KMS-11 (cell line): ENCODE measurements at regions not wholly inside any gene's neighbourhood (a gene's known extent, or its start where the extent isn't known, plus 50 kb on each side); places are given as distances from the start of the nearest gene placed in this dataset.
"Not testable (repeated sequence)": the region's sequence is repeated elsewhere in the genome, so short reads cannot be mapped to it uniquely, and the experiment has no call there.

Source experiments
- H2AFZ ChIP-seq: fragments of 200-600 bp; sonication (generic); 2 replicates; pipeline ENCODE4 v1.6.1; 2016; ENCODE audit warnings: antibody characterized with exemption, mixed run types, low read depth
- H3K27ac ChIP-seq: fragments of 200-600 bp; sonication (generic); 2 replicates; pipeline ENCODE4 v1.6.1; 2016; ENCODE audit warnings: mild to moderate bottlenecking, mixed run types
- H3K27me3 ChIP-seq: fragments of 200-600 bp; sonication (generic); 2 replicates; pipeline ENCODE4 v1.6.1; 2017; ENCODE audit warnings: mild to moderate bottlenecking, low read depth, mixed run types, moderate library complexity; ENCODE audit not compliant: insufficient read depth
- H3K36me3 ChIP-seq: fragments of 200-600 bp; sonication (generic); 2 replicates; pipeline ENCODE4 v1.6.1; 2017; ENCODE audit warnings: mild to moderate bottlenecking, mixed run types; ENCODE audit not compliant: insufficient read depth
- H3K4me1 ChIP-seq: fragments of 200-600 bp; sonication (generic); 2 replicates; pipeline ENCODE4 v1.6.1; 2016; ENCODE audit warnings: mild to moderate bottlenecking, low read depth, mixed run types; ENCODE audit not compliant: poor library complexity, severe bottlenecking
- H3K4me2 ChIP-seq: fragments of 200-600 bp; sonication (generic); 2 replicates; pipeline ENCODE4 v1.7.0; 2016; ENCODE audit warnings: mild to moderate bottlenecking, mixed run types
- H3K4me3 ChIP-seq: fragments of 200-600 bp; sonication (generic); IDR thresholded peaks from 2 replicates; pipeline ENCODE4 v1.6.1; 2017; ENCODE audit warnings: low read depth, low read length, mixed read lengths; ENCODE audit not compliant: insufficient read depth
- H3K79me2 ChIP-seq: fragments of 200-600 bp; sonication (generic); 2 replicates; pipeline ENCODE4 v1.6.1; 2016; ENCODE audit warnings: low read depth, mixed run types; ENCODE audit not compliant: insufficient read depth
- H3K9ac ChIP-seq: fragments of 200-600 bp; sonication (generic); 2 replicates; pipeline ENCODE4 v1.6.1; 2016; ENCODE audit warnings: mild to moderate bottlenecking, mixed run types
- H4K20me1 ChIP-seq: fragments of 200-600 bp; sonication (generic); 2 replicates; pipeline ENCODE4 v1.6.1; 2016; ENCODE audit warnings: mild to moderate bottlenecking, mixed run types; ENCODE audit not compliant: insufficient read depth
- CTCF ChIP-seq: fragments of 200-600 bp; sonication (generic); conservative IDR thresholded peaks from 2 replicates; pipeline ENCODE4 v1.6.1; 2017; ENCODE audit warnings: low read depth, mild to moderate bottlenecking, antibody characterized with exemption, low read length, moderate library complexity, mixed read lengths

DNA sequence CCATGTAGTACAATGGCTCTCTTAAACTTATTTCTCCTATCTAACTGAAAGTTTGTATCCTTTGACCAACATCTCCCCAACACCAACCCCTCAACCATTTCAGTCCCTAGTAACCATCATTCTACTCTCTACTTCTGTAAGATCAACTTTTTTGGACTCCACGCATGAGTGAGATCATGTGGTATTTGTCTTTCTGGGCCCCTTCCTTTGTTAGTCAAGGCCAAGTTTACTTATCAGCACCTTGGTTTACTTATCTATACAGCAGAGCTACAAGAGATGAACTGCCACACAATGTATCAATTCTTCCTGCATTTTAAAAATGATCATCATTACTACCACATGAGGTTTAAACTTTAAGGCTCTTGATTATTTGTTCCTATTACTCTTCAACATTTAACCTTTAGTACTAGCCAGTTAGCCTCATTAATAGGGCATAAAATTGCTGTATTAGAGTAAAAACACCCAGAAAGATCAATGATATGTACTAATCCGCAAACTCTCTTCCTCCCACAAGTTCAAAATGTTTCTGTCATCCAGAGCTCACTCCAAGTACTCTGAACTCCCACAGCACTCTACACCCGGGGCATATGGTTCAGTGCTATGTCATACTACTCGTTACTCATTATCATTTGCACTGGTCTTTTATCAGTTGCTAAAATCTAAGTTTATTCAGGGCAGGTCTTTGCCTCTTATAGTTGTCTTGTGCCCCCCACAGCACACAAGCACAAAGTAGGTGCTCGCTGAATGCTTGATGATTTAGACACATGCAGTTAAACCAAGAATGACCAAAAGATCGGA lies 145.7 kb upstream of the ADAMTS3 start:
- no peak overlapping the region for H3K4me3 ChIP-seq
- no peaks in the 10 kb centered on the region for H3K27me3 ChIP-seq
- no peaks in the 10 kb centered on the region for H3K36me3 ChIP-seq
- TF ChIP-seq CTCF, result no peak
- no peak overlapping the region for H3K27ac ChIP-seq
- H3K4me2 ChIP-seq, result no peak overlapping the region
- no peak overlapping the region for H2AFZ ChIP-seq
- H3K9ac ChIP-seq, result no peak overlapping the region
- H4K20me1 ChIP-seq, result no peaks in the 10 kb centered on the region
- H3K4me1 ChIP-seq, result no peaks in the 10 kb centered on the region
- no peaks in the 10 kb centered on the region for H3K79me2 ChIP-seq

DNA sequence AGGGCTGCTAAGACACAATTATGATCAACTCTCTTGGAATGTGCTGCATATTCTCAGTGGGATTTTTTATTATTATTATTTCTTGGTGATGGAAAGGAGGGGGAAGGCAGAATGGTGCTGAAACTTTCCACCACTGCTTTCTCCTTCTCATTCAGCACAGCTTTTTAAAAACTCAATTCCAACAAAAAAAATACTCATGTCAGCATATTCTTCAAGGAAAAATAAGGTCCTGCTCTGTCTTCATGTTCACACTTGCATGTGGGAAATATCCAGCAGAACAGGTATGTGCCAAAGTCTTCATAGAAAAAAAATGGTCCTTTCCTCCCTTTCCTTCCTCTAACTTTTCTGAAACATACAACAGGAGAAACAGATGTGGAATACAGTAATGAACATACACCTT lies 144.0 kb upstream of the ADAMTS3 start:
- TF ChIP-seq CTCF, result no peak
- Histone ChIP-seq H4K20me1 (no peaks in the 10 kb centered on the region), H3K4me3 (no peak overlapping the region), H3K9ac (no peak overlapping the region), H3K4me2 (no peak overlapping the region), H2AFZ (no peak overlapping the region), H3K27ac (no peak overlapping the region), H3K4me1 (no peaks in the 10 kb centered on the region), H3K36me3 (no peaks in the 10 kb centered on the region), H3K79me2 (no peaks in the 10 kb centered on the region), H3K27me3 (no peaks in the 10 kb centered on the region)

- Histone ChIP-seq H3K9ac (no peak overlapping the region), H2AFZ (no peak overlapping the region), H3K36me3 (no peaks in the 10 kb centered on the region), H3K79me2 (no peaks in the 10 kb centered on the region), H3K27ac (no peak overlapping the region), H3K4me2 (no peak overlapping the region), H3K4me3 (no peak overlapping the region), H4K20me1 (no peaks in the 10 kb centered on the region), H3K4me1 (no peaks in the 10 kb centered on the region), H3K27me3 (no peaks in the 10 kb centered on the region)
- TF ChIP-seq CTCF, result no peak
These were observed 140.5 kb upstream of the ADAMTS3 start for GRCh38 chr4:72709475-72709874.

DNA sequence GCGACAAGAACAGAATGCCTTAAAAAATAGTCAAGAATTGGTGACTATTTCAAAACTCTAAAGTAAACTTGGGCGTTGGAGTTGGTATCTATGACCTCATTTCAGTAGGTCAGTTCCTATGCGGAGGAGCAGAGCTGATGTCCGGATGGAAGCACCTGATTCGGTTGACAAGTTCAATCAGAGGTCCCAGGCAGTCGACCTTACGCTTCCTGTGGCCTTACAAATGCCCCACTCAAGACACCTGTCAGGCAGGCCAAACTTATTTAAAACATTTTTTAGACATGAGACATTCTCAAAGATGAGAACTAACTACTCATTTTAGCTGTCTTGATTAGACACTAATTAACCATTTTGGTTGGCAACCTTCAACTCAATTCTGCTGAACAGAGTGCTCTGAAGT lies 137.7 kb upstream of the ADAMTS3 start:
- H3K4me2 ChIP-seq, result no peak overlapping the region
- H3K27ac ChIP-seq, result no peak overlapping the region
- no peak overlapping the region for H3K4me3 ChIP-seq
- H2AFZ ChIP-seq, result no peak overlapping the region
- no peaks in the 10 kb centered on the region for H3K27me3 ChIP-seq
- no peaks in the 10 kb centered on the region for H3K36me3 ChIP-seq
- no peak overlapping the region for H3K9ac ChIP-seq
- peaks cover 3% of the 10 kb centered on the region for H3K4me1 ChIP-seq
- no peak for TF ChIP-seq CTCF
- H3K79me2 ChIP-seq, result no peaks in the 10 kb centered on the region
- H4K20me1 ChIP-seq, result no peaks in the 10 kb centered on the region

DNA sequence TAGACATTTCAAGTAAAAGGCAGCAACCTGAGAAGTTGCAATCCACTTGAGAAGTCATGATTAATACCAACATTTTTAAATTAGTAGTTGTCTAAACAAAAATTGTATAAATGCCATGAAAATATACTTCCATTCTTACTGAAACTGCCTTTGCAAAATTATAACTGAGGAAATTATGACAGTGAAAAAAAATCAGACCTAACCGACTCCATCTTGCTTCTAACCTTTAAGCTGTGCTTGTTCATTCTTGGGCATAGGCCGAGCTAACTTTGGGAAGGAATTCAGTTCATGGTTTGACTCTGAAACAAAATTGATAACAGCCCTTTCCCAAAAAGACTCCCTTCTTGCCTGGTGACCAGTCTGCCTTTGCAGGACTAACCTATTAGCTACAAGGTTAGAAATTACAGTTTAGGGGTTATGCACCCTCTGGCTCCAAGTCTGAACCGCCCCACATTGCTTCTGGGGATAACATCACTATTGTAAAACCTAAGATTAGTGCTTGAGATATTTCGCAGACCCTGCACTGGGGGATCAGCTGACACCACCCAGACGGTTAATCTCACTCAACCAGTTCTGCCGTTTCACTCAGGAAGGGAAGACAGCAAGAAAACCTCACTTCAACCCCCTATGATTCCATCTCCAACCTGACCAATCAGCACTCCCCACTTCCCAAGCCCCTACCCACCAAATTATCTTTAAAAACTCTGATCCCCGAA lies 136.1 kb upstream of the ADAMTS3 start:
- not testable (repeated sequence) for H3K9ac ChIP-seq, H3K27me3 ChIP-seq, H3K36me3 ChIP-seq, H3K79me2 ChIP-seq, H3K4me2 ChIP-seq, H2AFZ ChIP-seq, H3K4me1 ChIP-seq, H3K27ac ChIP-seq, H4K20me1 ChIP-seq, H3K4me3 ChIP-seq
